T1000 (cell line): ENCODE measurements at regions not wholly inside any gene's neighbourhood (a gene's known extent, or its start where the extent isn't known, plus 50 kb on each side); places are given as distances from the start of the nearest gene placed in this dataset.

Experiments
- DNase-seq: peaks from one replicate; lab custom pipeline; 2025; ENCODE audit warnings: mixed read lengths; lab: John Stamatoyannopoulos, UW

DNA sequence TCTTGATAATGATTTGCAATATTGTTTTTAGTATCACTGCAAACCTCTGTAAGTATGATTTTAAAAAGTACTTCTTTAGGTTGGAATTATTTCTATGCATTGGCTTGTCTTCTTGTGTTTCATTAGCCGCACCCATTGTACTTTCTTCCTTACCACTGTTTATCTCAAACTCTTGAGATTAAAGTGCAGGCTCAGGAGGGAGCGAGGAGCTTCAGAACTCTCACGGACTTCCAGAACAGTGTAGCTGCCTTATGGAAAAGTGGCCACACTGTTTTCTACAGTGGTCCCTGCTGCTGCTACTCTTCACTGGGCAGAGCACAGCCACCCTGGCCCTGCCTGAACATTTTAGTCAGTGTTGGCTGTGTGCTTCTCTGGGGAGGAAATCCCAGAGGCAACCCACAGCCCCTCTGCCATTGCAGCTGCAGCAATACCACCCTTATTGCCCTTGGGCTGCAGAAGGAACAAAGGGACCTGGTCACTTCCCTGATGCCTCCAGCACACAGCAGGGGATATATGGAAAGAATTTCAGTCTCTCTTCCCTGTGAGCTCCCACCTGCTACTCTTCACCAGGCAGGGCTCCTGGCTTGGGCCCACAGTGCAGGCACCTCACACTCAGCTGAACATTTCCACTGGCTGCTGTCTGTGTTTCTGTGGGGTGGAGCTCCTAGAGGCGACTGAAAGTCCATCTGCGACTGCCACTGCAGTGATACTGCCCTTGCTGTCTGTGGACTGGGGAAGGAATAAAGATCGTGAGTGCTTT, 91.7 kb upstream of the MAP3K4 start:
- DNase-seq: no peak

DNA sequence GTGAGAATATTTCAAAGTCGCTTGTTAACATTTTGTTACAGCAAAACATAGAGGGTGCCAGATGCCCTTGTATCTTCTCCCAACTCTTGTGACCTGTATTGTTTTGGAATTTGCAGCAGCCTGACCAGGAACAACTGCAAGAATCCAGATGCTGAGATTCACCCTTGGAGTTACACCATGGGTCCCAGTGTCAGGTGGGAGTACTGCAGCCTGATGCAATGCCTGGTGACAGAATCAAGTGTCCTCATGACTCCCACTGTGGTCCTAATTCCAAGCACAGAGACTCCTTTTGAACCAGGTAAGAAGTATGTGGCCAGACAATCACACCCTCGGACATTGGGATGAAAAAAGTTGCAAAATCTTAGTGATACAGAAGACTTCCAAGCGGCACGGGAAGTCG, 79.6 kb upstream of the MAP3K4 start:
- no peak for DNase-seq

DNA sequence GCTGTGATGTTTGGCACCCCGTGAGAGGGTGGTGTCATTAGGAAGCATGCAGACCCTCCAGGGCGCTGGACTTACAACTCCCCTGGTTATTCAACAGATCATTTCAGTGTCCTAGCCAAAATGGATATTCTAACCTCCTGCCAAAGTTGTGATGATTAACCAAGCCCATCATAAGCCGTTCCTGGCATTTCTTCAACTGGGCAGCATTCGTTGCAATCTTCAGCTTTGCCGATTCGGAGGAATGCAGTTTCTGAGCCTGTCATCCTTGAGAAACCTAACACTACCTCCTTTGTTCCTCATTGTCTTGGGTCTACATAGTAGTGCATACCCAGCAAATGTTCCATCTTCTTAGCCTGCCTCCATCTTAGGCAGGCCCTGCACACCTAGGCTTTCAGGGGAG, 79.2 kb upstream of the MAP3K4 start:
- DNase-seq: no peak

- DNase-seq: no peak
Observed at GRCh38 chr6:160917572-160917971, 74.0 kb upstream of the MAP3K4 start.

GRCh38 chr6:160919723-160920440, 71.7 kb upstream of the MAP3K4 start:
- no peak for DNase-seq

- no peak for DNase-seq
Observed at GRCh38 chr6:160921095-160921494, 70.5 kb upstream of the MAP3K4 start.

DNA sequence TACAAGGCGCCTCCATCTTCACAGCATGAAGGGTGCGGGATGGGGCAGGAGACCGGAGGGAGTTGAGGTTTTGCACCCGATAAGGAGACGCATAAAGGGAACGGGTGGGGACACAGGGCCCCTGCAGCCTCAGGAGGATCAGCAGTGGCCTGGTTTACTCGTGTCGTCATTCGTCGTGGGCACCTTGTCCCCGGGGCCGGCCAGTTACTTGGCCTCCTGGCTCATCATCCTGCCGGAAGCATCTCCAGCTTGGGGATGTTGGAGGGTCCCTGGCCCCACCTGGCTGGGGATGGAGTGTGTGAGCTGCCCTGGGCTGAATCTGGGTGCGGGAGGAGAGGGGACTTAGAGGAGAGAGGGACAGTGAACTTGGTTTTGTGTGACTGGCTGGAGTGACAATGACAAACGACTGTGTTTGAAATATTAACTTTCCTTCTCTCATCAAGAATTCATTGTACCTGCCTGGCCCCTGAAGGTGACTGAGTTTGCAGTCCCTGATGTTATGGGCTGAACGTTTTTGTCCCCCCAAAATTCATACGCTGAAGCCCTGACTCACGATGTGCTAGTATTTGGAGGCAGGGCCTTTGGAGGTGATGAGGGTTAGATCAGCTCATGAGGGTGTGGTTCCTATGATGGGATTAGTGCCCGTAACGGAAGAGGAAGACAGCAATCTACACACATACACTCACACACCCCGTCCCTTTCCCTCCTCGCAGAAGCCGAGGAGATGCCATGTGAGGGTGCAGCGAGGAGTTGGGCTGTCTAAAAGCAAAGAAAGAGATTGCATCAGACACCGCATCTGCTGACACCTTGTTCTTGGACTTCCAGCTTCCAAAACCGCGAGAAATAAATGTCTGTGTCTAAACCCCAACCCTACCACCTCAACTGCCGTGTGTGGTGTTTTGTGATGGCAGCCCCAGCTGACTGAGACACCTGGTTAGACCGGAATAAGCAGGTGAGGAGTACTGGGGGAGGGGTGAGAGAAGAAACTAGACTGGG, 65.0 kb upstream of the MAP3K4 start:
- no peak for DNase-seq

GRCh38 chr6:160927416-160927815, 64.2 kb upstream of the MAP3K4 start:
- no peak for DNase-seq

DNA sequence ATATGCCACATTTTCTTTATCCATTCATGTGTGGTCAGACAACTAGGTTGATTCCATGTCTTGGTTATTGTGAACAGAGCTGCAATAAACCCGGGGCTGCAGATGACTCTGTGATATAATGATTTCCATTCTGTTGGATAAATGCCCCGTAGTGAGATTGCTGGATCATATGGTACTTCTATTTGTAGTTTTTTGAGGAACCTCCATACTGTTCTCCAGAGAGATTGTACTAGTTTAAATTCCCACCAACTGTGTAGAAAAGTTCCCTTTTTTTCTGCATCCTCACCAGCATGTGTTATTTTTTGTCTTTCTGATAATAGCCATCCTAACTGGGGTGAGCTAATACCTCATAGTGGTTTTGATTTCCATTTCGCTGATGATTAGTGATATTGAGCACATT, 62.2 kb upstream of the MAP3K4 start:
- DNase-seq: no peak

DNA sequence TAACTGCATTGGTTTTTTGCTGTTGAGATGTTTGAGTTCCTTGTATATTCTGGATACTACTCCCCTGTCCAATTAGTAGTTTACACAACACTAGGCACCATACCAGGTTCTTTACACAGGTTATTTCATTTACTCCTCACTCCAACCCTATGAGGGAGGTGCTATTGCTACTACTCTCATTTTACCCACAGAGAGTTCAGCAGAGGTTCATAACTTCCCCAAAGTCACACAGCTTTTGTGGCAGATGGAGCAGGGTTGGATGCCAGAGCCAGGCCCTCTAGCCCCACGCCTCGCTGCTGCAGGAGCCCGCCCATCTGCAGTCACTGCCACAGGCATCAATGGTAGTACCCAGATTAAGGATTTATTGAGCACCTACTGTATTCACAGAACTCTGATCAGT, 61.7 kb upstream of the MAP3K4 start:
- no peak for DNase-seq

GRCh38 chr6:160930547-160931377, 60.8 kb upstream of the MAP3K4 start:
- DNase-seq: peak; percentile 56

GRCh38 chr6:160931378-160932310, 59.9 kb upstream of the MAP3K4 start:
- DNase-seq: no peak

DNA sequence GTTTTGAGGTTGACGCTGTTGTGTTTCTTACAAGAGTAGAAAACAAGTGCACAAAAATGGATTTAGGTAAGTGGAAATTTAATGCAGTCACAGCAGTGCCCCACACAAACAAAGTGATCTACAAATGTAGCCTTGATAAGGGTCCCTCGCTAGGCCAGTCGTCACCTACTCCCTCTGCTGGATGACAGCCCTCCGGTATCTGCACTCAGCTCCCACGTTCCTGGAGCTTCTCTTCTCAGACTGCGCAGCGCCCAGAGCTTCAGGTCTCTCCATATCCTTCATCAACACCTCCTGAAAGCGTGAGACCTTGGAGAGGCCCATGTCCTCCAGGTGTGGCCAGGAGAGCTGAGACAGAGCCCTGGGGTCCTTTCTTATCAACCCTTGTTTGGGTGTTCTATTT, 58.3 kb upstream of the MAP3K4 start:
- DNase-seq: no peak

DNA sequence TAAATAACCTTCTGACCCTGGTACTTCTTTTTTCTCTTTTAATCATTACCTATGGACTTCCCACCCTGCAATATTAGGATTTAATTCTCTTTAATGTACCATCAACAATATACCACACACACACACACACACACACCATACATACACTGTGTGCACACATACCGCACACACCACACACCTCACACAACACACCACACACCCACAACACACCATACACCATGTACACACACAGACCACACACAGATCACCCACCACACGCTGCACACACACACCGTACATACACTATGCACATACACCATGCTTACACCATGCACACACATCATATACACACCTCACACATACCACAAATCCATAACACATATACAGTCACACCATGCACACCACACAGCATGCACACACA, 57.4 kb upstream of the MAP3K4 start:
- no peak for DNase-seq

DNA sequence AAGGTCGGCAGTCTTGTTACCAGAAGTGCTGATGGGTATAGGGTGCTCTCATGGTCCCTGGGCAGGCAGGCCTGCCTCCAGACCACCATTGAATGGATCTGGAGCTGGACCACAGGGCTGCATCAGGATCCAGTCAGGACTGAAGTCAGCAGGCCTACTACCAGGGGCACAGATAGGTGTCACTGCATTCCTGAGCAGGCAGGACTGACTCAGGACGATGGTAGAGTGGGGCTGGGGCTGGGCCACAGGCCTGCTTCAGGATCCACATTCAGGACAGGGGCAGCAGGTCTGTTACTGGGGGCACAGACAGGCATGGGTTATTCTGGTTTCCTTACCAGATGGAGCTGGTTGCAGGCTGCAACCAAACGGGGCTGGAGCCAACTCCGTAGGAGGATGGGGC, 51.4 kb upstream of the MAP3K4 start:
- DNase-seq: no peak
